SU-DHL-6 (cell line): ENCODE measurements at regions not wholly inside any gene's neighbourhood (a gene's known extent, or its start where the extent isn't known, plus 50 kb on each side); places are given as distances from the start of the nearest gene placed in this dataset.

Source experiments
- H2AFZ ChIP-seq: fragments of 200-600 bp; sonication (generic); 2 replicates; pipeline ENCODE4 v1.6.1; 2014; ENCODE audit warnings: low read depth, mild to moderate bottlenecking, moderate library complexity, mixed read lengths, antibody characterized with exemption, low read length; ENCODE audit not compliant: severe bottlenecking
- H3F3A ChIP-seq: fragments of 200-600 bp; shearing (Covaris generic); 2 replicates; pipeline ENCODE4 v1.6.0; 2016; ENCODE audit warnings: antibody characterized with exemption, mild to moderate bottlenecking; ENCODE audit not compliant: insufficient read depth
- H3K27ac ChIP-seq: fragments of 200-600 bp; sonication (generic); 2 replicates; pipeline ENCODE4 v1.5.1; 2016; ENCODE audit warnings: low read depth, mild to moderate bottlenecking, low read length, moderate library complexity, mixed read lengths
- H3K27me3 ChIP-seq: fragments of 200-600 bp; sonication (generic), shearing (Covaris generic); 2 replicates; pipeline ENCODE4 v1.6.0; 2014; ENCODE audit warnings: mild to moderate bottlenecking, low read length
- H3K36me3 ChIP-seq: fragments of 200-600 bp; sonication (generic); 2 replicates; pipeline ENCODE4 v1.6.1; 2014; ENCODE audit warnings: mild to moderate bottlenecking, low read length, mixed read lengths
- H3K4me2 ChIP-seq: fragments of 300-600, 200-600 bp; shearing (Covaris generic), sonication (generic); 2 replicates; pipeline ENCODE4 v1.6.0; 2014; ENCODE audit warnings: low read length, low read depth, mild to moderate bottlenecking; ENCODE audit not compliant: poor library complexity, severe bottlenecking
- H3K4me3 ChIP-seq: fragments of 200-600 bp; sonication (generic); 2 replicates; pipeline ENCODE4 v1.5.1; 2014; ENCODE audit warnings: antibody characterized with exemption, low read length, mild to moderate bottlenecking, mixed read lengths; ENCODE audit not compliant: insufficient read depth, poor library complexity, severe bottlenecking
- H3K79me2 ChIP-seq: fragments of 200-600 bp; sonication (generic); 2 replicates; pipeline ENCODE4 v1.6.1; 2014; ENCODE audit warnings: mild to moderate bottlenecking, low read length, moderate library complexity; ENCODE audit not compliant: insufficient read depth
- H3K9ac ChIP-seq: fragments of 200-600 bp; sonication (generic); 2 replicates; pipeline ENCODE4 v1.7.0; 2014; ENCODE audit warnings: mild to moderate bottlenecking, low read length
- H3K9me2 ChIP-seq: fragments of 200-600 bp; sonication (generic); replicated peaks from 2 replicates; pipeline ENCODE4 v1.6.1; 2014; ENCODE audit warnings: low read length; ENCODE audit not compliant: insufficient read depth
- H3K9me3 ChIP-seq: fragments of 200-600 bp; sonication (generic); 2 replicates; pipeline ENCODE4 v1.6.1; 2014; ENCODE audit warnings: low read length, mixed read lengths; ENCODE audit not compliant: insufficient read depth
- H4K20me1 ChIP-seq: fragments of 200-600 bp; sonication (generic); 2 replicates; pipeline ENCODE4 v1.6.1; 2014; ENCODE audit warnings: low read depth, mild to moderate bottlenecking, antibody characterized with exemption, low read length, moderate library complexity, mixed read lengths
- EZH2phosphoT487 ChIP-seq: fragments of 200-600 bp; sonication (generic), shearing (Covaris generic); conservative IDR thresholded peaks from 2 replicates; pipeline ENCODE4 v1.6.1; 2018; ENCODE audit warnings: mild to moderate bottlenecking, antibody characterized with exemption, low read length, moderate library complexity, mixed read lengths
- TF ChIP-seq, protein P1 (sequence below): fragments of 200-600 bp; sonication (generic); IDR thresholded peaks from one replicate; pipeline ENCODE4 v1.5.1; 2017; ENCODE audit warnings: antibody characterized with exemption, mild to moderate bottlenecking, low read length, moderate library complexity; ENCODE audit not compliant: insufficient read depth, poor library complexity, severe bottlenecking

- Histone ChIP-seq H3K27me3 (no peaks in the 10 kb centered on the region), H3K27ac (no peak overlapping the region), H2AFZ (no peak overlapping the region), H3K9me2 (no peaks in the 10 kb centered on the region), H3K79me2 (no peaks in the 10 kb centered on the region), H3K4me3 (no peak overlapping the region), H3F3A (no peaks in the 10 kb centered on the region), H3K9me3 (no peaks in the 10 kb centered on the region), H3K4me2 (no peak overlapping the region), H3K36me3 (no peaks in the 10 kb centered on the region), H3K9ac (no peak overlapping the region), H4K20me1 (no peaks in the 10 kb centered on the region)
- no peak for TF ChIP-seq EZH2phosphoT487
- TF ChIP-seq, protein P1, sequence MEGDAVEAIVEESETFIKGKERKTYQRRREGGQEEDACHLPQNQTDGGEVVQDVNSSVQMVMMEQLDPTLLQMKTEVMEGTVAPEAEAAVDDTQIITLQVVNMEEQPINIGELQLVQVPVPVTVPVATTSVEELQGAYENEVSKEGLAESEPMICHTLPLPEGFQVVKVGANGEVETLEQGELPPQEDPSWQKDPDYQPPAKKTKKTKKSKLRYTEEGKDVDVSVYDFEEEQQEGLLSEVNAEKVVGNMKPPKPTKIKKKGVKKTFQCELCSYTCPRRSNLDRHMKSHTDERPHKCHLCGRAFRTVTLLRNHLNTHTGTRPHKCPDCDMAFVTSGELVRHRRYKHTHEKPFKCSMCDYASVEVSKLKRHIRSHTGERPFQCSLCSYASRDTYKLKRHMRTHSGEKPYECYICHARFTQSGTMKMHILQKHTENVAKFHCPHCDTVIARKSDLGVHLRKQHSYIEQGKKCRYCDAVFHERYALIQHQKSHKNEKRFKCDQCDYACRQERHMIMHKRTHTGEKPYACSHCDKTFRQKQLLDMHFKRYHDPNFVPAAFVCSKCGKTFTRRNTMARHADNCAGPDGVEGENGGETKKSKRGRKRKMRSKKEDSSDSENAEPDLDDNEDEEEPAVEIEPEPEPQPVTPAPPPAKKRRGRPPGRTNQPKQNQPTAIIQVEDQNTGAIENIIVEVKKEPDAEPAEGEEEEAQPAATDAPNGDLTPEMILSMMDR: no peak
These were observed 589.1 kb upstream of the CDH2 start for GRCh38 chr18:28766027-28766426.

GRCh38 chr18:28760299-28760698 lies 583.4 kb upstream of the CDH2 start:
- Histone ChIP-seq H3K9ac (no peak overlapping the region), H3K4me3 (no peak overlapping the region), H3K36me3 (no peaks in the 10 kb centered on the region), H3K9me3 (no peaks in the 10 kb centered on the region), H3K9me2 (no peaks in the 10 kb centered on the region), H3K27ac (no peak overlapping the region), H3F3A (no peaks in the 10 kb centered on the region), H3K27me3 (no peaks in the 10 kb centered on the region), H3K4me2 (no peak overlapping the region), H3K79me2 (no peaks in the 10 kb centered on the region), H4K20me1 (no peaks in the 10 kb centered on the region), H2AFZ (no peak overlapping the region)
- TF ChIP-seq, protein P1: no peak
- TF ChIP-seq EZH2phosphoT487: no peak

DNA sequence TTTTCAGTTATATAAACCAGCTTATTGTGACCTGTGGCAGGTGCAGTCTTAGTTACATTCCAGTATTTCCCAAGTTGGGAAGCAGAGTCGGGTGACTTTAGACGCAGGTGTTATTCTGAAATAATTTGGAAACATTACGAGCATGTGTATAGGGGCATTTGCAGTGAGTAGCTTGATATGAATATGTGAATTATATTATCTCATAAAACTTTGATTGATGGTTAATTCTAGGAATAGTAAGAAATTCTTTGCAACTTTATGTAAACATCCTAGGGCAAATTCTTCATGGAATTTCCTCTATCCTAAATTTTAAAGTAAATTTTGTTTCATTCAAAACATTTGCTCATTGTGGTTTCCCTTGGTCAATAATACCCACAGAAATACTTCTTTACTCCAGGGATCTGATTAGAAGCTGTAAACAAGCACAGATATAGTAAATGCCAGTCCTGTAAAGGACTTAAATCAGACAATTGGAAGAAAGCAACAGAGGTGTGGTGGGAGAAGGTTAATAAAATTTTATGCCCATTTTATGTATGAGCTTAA lies 580.6 kb upstream of the CDH2 start:
- Histone ChIP-seq H3K4me2 (no peak overlapping the region), H2AFZ (no peak overlapping the region), H3K9me2 (no peaks in the 10 kb centered on the region), H3K79me2 (no peaks in the 10 kb centered on the region), H3K9ac (no peak overlapping the region), H3K27me3 (no peaks in the 10 kb centered on the region), H3F3A (no peaks in the 10 kb centered on the region), H3K27ac (no peak overlapping the region), H3K4me3 (no peak overlapping the region), H3K36me3 (no peaks in the 10 kb centered on the region), H3K9me3 (no peaks in the 10 kb centered on the region; the same call in 1 of the 2 replicates), H4K20me1 (no peaks in the 10 kb centered on the region)
- no peak for TF ChIP-seq EZH2phosphoT487
- TF ChIP-seq, protein P1: no peak
